ENCODE measurements at regions not wholly inside any gene's neighbourhood (a gene's known extent, or its start where the extent isn't known, plus 50 kb on each side); places are given as distances from the start of the nearest gene placed in this dataset.

DNA sequence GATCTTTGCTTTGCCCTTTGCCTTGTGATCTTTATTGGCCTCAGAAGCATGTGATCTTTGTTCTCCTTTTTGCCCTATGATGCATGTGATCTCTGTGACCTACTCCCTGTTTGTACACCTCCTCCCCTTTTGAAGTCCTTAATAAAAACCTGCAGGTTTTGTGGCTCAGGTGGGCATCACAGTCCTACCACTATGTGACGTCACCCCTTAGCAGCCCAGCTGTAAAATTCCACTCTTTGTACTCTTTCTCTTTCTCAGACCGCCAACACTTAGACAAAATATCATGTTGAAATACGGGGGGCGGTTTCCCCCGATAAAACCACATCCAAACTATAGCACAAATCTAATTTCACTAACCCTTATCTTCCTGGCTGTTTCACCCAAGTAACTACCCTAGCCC lies 76.7 kb upstream of the RAPGEF4 start:
- TF ChIP-seq, protein P1, sequence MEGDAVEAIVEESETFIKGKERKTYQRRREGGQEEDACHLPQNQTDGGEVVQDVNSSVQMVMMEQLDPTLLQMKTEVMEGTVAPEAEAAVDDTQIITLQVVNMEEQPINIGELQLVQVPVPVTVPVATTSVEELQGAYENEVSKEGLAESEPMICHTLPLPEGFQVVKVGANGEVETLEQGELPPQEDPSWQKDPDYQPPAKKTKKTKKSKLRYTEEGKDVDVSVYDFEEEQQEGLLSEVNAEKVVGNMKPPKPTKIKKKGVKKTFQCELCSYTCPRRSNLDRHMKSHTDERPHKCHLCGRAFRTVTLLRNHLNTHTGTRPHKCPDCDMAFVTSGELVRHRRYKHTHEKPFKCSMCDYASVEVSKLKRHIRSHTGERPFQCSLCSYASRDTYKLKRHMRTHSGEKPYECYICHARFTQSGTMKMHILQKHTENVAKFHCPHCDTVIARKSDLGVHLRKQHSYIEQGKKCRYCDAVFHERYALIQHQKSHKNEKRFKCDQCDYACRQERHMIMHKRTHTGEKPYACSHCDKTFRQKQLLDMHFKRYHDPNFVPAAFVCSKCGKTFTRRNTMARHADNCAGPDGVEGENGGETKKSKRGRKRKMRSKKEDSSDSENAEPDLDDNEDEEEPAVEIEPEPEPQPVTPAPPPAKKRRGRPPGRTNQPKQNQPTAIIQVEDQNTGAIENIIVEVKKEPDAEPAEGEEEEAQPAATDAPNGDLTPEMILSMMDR (IDR thresholded peaks at IDR 0.05; ENCODE audit: insufficient read depth, low read depth, low read length): no peak
- no peak for TF ChIP-seq EZH2 (IDR thresholded peaks at IDR 0.05; ENCODE audit: insufficient read depth, low read length)

Data from astrocyte (in vitro differentiated cells and primary cell).